HCT116 (cell line): ENCODE measurements at regions not wholly inside any gene's neighbourhood (a gene's known extent, or its start where the extent isn't known, plus 50 kb on each side); places are given as distances from the start of the nearest gene placed in this dataset.

Experiments used
- CEBPB ChIP-seq: IDR thresholded peaks from 2 replicates; pipeline ENCODE4 v1.6.1; 2012; ENCODE audit warnings: low read depth
- POLR2A ChIP-seq: IDR thresholded peaks from 2 replicates; pipeline ENCODE4 v1.7.0; 2011; ENCODE audit warnings: borderline replicate concordance; ENCODE audit not compliant: insufficient read depth, insufficient read length; ENCODE audit errors: extremely low read depth
- RAD21 ChIP-seq: IDR thresholded peaks from 2 replicates; pipeline ENCODE4 v1.6.1; 2012; ENCODE audit warnings: low read depth, mild to moderate bottlenecking
- SIN3A ChIP-seq: IDR thresholded peaks from 2 replicates; pipeline ENCODE4 v1.6.1; 2012; ENCODE audit warnings: low read depth
- YY1 ChIP-seq: IDR thresholded peaks from 2 replicates; pipeline ENCODE4 v1.6.1; 2011; ENCODE audit warnings: low read length, low read depth, moderate library complexity, mild to moderate bottlenecking; ENCODE audit not compliant: insufficient replicate concordance; ENCODE audit errors: extremely low read depth
- TF ChIP-seq, protein P1 (sequence below), 3 experiments: fragments of 200-600 bp in 1 of 3; sonication (generic) in 1 of 3; IDR thresholded peaks in 2 of 3; conservative IDR thresholded peaks in 1 of 3; 2 replicates each; pipeline ENCODE4 v1.5.1; 2012 to 2017; ENCODE audit warnings: low read depth in 2 of 3, low read length in 2 of 3, antibody characterized with exemption in 1 of 3, borderline replicate concordance in 1 of 3, control low read depth in 1 of 3, mild to moderate bottlenecking in 1 of 3, mixed read lengths in 1 of 3, mixed run types in 1 of 3, moderate library complexity in 1 of 3; ENCODE audit not compliant: insufficient read depth in 1 of 3
- TF ChIP-seq, protein P2 (sequence below): IDR thresholded peaks from 2 replicates; pipeline ENCODE4 v1.6.1; 2012

DNA sequence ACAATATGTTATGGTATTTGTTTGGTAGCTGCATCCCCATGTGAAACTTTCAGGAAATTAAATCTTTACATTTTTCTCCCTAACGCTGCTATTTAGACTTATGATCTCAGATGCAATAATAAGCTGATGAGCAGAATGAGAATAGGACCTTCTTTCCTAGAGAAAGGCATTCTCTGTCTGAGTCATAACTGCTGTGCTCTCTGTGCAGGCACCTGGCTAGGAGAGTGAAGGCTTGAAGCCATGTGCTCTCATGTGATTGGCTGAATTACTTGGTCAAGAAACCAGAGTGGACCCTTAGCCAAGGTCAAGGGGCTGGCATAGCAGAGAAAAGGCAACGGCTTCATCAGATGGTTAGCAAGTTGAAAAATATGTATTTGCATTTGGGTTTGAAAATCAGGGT lies 185.0 kb downstream of the ADAMTS15 start:
- TF ChIP-seq, protein P1, sequence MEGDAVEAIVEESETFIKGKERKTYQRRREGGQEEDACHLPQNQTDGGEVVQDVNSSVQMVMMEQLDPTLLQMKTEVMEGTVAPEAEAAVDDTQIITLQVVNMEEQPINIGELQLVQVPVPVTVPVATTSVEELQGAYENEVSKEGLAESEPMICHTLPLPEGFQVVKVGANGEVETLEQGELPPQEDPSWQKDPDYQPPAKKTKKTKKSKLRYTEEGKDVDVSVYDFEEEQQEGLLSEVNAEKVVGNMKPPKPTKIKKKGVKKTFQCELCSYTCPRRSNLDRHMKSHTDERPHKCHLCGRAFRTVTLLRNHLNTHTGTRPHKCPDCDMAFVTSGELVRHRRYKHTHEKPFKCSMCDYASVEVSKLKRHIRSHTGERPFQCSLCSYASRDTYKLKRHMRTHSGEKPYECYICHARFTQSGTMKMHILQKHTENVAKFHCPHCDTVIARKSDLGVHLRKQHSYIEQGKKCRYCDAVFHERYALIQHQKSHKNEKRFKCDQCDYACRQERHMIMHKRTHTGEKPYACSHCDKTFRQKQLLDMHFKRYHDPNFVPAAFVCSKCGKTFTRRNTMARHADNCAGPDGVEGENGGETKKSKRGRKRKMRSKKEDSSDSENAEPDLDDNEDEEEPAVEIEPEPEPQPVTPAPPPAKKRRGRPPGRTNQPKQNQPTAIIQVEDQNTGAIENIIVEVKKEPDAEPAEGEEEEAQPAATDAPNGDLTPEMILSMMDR (IDR thresholded peaks at IDR 0.05 in 2 of 3, conservative IDR thresholded peaks at IDR 0.05 in 1 of 3; ENCODE audit: borderline replicate concordance in 1 of 3, insufficient read depth in 1 of 3, low read depth in 2 of 3, low read length in 2 of 3) = no peak
- TF ChIP-seq POLR2A = no peak
- TF ChIP-seq, protein P2, sequence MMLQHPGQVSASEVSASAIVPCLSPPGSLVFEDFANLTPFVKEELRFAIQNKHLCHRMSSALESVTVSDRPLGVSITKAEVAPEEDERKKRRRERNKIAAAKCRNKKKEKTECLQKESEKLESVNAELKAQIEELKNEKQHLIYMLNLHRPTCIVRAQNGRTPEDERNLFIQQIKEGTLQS = no peak
- no peak for TF ChIP-seq CEBPB
- no peak for TF ChIP-seq SIN3A
- no peak for TF ChIP-seq RAD21
- no peak for TF ChIP-seq YY1
